NCI-H1930 (cell line): ENCODE measurements at regions not wholly inside any gene's neighbourhood (a gene's known extent, or its start where the extent isn't known, plus 50 kb on each side); places are given as distances from the start of the nearest gene placed in this dataset.

Experiments
- DNase-seq, 2 experiments: peaks; one replicate each; lab custom pipeline; 2025; lab: John Stamatoyannopoulos, UW

DNA sequence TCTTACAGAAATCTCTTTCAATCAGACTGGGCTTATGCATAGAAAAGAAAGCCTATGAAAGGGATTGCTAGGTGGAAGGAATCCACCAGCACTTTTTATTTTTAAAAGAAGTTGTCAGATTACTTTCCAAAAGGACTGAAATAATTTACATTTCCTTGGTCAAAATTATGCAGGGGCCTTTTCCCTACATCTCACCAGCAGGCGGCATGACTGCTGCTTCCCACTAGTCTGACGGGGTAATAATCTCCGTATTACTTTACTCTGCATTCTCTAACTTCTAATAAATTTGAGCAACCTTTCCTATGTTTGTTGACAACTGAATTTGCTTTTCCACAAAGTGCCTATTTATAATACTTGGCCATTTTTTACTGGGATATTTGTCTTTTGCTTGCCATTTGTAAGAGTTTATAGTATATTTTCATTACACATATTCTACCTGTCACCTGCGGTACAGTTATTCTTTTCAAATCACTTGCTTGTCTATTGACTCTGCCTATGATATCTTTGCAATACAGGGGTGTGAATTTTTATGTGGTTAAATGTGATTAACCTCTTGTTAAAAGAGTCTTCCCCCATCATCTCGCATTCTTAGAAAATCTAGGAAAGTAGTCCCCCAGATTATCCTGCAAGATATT lies 51.9 kb upstream of the USP47 start:
- DNase-seq = no peak

DNA sequence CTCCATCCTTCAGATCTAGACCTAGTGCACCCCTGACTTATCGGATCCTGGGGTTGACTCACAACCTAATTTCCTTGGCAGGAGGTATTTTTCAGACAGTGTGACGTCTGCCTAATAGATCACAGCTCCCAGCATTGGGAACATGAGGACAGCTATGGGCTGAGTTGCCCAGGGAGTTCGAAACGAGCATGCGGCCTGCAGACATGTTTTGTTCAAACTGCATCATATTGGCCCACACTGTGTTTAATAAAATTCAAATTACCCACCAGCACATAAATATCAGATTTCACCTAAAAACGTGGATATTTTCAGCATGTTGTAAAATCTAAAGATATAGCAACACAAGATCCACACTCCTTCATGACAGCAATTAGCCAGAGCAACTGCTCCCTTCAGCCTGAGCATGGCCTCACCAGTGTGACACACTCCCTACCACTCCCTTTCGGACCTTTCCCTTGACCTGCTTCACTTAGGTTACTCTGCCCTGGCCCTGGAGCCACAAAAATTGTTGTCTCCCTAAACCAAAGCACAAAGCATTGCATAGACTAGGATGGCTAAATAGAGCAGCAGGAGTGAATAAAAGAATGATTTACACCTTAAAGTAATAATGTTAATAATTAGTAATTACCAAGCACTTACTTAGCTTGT lies 53.6 kb upstream of the USP47 start:
- DNase-seq = no peak

DNA sequence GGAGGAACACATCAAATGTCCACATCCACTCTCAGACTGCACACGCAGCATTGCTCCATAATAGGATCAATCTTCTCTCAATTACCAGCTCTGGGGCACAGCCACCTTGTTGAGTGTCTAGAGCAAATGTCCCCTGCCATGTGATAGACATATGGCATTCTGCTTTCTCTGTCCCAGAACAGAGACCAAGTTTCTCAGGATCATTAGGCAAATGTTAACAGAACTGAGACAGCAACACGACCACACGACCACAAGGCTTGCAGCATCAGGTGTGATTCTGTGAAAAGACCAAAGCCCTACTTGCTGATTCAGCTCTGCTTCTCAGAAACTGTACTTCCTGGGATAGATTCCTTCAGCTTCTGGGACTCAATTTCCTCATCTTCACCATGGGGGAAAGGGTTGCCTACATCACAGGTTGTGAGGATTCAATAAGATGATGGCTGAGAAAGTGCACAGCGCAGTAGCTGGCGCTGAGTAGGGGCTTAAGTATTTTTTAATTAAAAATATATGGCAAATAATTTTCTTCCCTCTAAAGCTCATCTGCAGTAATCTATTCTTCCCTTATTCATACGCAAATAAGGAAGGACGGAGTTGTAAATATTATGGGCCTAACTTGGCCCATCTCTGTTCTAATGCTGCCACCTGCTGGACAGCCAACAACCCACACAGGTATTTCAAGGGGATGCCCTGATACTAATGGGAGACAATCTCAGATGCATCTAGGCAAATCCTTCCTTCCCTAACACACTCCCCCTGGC lies 54.3 kb upstream of the USP47 start:
- peak; percentile 33 to 39 for DNase-seq

DNA sequence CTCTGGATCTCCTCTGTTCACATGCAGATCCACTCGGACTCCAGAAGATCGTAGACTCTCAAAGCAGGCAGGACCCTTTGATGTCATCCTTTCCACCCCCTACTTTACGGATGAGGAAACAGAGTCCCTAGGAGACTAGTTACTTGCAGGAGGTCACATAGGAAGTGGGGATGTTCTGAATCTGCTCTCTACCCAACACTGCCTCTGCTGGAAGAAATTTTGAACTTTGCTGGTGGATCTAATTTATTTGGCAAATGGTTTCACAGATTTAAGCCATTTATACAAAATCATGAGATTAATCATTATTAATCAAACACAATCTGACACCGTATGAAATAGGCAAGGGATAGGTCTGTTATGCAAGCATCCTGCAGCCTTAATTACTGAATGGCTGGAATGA lies 55.0 kb upstream of the USP47 start:
- DNase-seq = no peak

DNA sequence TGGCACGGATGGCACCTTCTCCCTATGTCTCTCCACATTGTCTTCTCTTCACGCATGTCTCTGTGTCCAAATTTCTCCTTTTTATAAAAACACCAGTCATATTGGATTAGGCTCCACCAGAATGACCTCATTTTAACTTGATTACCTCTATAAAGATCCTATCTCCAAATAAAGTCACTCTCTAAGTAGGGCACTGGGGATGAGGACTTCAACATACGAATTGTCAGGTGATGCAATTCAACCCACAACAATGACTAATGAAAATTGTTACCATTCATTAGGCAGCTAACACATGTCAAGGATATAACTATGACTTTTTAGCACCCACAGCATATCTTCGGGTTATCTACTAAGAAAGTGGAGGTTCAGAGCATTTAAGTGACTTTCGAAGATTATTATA lies 55.5 kb upstream of the USP47 start:
- DNase-seq = no peak

DNA sequence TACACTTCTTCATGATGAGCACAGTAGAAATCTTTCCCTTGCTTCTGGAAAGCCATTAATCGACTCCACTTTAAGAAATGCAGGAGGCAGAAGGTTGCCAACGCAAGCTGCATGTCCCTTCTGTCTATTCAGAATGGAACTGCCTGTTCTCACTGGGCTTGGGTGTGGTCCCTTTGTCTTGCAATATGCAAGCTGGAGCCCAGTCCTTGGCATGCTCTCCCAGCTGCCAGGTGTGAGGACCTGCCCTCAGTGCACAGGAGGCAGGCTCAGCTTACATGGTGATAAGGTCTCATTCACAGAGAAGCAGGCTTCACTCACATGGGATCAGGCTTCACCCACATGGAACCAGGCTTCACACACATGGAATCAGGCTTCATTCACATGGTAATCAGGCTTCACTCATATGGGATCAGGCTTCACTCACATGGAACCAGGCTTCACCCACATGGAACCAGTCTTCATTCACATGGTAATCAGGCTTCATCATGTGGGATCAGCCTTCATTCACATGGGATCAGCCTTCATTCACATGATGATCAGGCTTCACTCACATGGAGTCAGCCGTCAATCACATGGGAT lies 59.2 kb upstream of the USP47 start:
- no peak for DNase-seq

DNA sequence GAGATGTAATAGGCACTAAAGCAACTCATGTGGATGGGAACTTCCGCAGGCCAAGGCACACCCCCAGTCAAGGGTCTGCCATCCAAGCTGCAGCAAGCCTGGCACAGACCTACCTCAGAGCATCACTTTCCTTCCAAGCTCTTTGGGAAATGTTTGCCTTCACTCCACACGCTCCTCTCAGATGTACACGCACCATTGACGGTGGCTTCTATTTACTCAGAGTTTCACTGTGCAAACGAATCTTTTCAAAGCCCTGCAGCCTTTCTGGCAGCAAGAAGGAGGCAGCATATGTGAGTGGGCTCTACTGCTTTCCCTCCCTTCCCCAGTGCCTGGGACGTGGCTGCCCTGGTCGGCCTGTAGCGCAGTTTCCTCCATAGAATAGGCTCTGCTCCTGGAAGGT lies 60.9 kb upstream of the USP47 start:
- DNase-seq = no peak

DNA sequence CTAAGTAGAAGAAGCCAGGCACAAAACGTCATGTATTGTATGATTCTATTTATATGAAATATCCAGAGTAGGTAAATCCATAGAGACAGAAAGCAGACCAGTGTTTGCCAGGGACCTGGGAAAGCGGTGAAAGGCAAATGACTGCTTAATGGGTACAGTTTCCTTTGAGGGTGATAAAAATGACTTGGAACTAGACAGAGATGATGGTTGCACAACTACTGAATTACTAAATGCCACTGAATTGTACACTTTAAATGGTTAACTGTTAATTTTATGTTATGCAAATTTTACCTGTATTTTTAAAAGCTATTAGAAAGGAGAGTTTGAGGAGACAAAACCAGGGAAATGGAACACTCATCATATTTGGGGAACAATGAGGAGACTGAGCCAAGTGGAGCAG lies 61.8 kb upstream of the USP47 start:
- no peak for DNase-seq

DNA sequence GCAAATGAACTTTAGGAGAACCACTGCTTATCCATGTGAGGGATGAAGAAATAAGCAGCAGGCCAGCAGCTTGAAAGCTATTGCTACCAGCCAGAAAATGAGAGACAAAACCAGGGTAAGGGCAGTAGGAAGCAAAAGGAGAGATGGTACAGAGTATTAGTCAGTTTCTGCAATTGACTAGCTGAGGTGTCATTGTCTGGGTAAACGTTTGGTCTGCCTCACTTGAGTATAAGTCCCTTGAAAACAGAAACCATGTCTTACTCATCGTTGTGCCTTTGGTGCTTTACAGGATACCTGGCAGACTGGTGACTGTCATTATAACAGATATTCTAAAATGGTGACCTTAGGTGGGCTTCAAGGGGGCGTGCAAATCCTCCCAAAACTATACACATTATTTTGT lies 63.9 kb upstream of the USP47 start:
- no peak for DNase-seq

DNA sequence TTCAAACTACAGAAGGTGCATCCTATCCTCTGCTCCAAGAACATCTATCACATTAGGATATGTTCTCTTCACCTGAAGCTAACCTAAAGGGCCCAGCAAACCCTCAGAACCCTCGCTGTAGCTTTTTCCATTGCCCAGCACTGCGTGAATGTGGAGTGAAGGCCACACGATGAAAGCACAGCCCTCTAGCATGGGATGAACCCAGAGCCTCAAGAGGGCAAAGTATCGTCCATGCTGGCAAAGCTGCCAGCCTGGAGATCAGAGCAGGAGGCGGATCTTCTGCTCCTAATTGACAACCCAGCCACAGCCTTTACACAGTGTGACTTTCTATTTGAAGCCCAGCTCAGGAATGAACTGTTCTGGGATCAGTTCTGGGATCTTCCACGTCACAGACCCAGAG lies 65.1 kb upstream of the USP47 start:
- no peak for DNase-seq

DNA sequence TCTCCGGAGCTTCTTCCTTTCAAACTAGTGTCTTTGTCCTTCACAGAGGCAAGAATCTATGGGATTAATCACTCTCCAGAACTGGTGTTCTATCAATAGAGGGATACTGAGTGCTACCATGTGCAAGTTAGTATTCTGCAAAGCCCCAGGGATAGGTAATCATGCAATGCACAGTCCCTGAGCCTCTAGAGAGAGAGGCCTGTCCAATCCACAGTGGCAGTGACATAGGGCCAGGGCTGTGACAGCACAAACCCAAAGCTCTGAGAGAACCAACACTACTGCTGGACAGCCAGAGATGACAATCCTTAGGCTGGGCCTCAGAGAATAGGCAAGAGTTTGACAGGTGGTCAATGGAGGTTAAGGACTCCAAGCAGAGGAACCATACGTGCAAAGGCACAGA lies 66.8 kb upstream of the USP47 start:
- DNase-seq = no peak

DNA sequence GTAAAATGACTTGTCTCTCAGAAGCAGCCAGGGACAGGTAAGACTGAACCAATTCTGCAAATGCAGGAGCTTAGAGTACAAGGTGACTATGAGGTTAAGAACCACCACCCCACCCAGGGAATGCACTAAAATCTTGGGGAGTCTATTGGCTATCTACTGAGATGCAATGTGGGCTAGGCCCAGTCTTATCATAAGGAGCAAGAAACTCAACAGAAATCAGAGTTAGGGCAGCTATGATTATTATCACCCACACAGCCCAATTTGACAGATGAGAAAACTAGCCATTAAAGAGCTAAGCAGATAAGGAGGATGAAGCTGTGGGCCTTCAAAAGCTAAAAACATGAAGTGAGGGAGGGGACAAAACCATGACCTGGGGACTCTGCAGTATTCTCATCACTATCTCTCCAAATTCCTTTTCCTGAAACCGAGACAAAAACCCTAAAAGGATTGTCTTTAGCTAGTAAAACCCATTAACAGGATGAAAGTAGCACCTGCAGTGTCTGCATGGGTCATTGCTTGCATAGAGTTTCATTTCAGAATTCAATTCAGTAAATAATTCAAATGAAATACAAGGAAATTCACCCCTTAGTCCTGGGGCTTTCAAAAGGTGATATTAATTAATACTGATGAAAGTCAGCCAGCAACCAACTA lies 68.8 kb upstream of the USP47 start:
- no peak for DNase-seq

DNA sequence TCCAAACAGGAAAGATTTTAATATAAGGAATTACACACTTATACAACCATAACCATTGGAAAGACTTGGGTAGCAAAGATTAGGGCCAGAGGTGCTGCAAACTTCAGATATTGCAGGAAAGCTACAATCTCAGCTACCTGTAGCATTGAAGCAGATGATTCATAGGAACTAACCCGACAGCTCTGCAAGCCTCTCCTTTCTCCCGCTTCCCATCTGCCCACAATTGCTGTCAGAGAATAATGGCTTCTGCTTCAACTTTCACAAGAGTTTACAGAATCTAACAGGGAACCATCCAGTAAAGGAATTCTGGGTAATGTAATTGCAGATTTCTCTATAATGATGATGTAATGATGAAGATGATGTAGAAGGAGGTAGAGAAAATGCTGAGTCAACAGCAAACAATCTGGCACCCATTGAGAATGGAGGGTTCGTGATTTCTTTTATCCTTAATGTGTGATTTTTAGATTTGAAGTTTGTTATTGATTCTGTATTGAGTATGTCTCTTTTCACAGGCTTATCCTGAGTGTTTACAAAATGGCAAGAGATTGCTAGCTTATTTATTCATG lies 70.8 kb upstream of the USP47 start:
- no peak for DNase-seq

DNA sequence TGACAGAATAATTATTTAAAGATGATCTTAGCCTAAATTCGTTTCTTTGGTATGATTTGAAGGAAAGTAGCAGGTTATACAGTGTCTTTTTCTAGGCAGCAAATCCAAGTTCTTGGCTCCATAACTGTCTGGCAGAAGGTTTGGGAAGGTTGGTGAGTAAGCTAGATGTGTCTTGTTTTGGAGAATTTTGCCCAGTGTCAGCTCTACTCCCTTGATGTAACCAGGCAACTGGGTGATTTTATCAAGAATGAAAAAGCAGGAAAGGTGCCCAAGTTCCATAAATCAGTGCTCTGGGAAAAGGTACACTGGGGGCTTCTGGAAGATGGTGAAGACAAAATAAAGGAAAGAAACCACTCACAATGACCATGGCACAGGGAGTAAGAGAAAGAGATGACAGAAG lies 71.5 kb upstream of the USP47 start:
- DNase-seq = no peak

DNA sequence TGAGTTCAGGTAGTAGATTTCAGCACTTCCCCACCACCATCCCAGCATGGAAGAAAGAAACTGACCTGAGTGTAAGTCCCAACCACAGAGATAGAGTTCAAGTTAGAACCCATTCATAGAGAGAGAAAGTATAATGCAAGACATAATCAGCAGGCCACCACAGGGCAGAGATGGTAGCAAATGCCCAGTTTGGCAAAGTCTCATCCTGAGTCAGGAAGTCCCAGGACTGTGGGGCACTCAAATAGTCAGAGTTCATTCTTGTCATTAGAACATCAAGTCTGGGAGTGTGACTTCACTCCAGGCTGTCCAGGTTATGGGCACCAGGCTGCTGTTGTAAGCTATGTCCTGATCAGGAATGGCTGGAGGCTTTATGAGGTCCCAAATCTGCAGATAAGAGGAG lies 72.0 kb upstream of the USP47 start:
- no peak for DNase-seq

DNA sequence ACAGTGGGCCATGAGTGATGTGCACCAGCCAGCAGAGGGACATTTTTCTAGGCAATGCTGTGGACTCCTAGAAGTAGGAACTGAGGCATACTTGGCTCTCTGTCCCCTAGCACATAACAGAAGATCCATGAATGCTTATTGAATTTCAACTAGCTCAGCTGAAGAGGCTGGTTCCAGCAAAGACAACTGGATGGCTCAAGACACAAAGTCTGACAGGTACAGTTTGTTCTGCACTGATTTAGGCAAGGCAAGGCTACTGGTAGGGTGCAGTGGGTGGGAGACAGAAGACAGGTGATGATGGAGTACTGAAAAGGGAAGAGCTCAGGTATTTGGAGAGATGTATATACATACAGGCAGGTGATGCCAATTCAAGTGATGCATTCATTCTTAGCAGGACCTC lies 72.4 kb upstream of the USP47 start:
- DNase-seq = no peak

DNA sequence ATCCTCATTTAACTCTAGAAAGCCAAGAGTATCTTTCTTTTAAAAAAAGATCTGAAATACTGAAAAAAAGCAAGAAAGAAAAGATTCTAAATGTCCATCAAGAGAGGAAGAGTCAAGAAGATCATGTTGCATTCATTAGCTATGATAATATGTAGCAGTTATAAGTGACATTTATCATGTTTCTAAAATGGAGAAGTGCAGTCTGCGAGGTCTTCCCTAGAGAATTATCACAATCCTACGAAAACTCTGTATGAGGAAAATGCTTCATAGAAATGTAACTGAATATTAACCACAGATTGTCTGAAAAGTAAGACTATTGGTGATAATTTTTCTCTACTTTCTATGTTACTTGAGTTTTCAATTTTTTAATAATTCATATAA lies 77.4 kb upstream of the USP47 start:
- no peak for DNase-seq

DNA sequence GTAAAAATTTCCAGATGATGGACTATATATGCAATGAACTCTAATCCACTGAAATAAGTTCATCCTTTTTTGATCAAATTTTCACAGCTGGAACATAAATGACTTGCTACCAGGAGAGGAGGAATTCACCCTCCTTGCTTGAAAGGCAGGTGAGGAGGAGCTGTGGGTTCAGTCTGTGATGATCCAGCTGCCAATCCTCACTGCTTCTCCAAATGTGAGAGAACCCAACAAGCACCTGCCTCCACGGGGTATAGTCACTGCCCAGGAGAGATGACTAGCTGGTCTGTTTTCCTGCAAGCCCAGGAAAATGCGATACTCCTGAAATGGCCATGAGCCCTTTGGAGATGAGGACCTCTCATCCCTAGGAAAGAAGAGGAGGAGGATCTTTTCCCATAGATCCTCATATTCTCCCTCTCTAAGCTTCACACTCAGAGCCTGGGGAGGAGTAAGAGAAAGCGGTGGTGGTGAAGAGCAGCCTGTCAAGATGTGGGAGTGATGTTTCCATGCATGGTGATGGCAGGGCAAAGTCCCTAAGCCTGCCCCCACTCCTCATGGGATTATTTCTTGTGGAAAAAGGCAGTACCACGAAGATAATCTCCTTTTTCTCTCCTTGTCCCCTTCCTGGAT lies 77.9 kb upstream of the USP47 start:
- DNase-seq = no peak

DNA sequence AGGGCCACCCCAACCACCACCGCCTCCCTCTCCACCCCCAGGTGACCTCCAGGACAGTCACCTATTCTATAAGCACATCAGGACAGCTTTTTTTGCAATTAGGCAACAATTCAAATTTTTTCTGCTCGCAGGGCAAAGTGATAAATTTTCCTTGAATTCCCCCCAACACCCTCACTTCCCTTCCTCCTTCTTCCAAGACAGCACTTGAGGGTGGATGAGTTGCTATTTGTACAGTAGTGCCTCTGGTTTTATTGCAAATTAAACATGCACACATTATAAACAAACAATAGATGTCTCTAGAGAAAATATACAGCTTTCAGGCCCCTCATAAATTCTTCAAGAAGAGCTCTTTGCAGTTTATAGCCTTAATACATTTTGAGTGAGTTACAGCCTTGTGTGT lies 80.9 kb upstream of the USP47 start:
- DNase-seq = no peak

DNA sequence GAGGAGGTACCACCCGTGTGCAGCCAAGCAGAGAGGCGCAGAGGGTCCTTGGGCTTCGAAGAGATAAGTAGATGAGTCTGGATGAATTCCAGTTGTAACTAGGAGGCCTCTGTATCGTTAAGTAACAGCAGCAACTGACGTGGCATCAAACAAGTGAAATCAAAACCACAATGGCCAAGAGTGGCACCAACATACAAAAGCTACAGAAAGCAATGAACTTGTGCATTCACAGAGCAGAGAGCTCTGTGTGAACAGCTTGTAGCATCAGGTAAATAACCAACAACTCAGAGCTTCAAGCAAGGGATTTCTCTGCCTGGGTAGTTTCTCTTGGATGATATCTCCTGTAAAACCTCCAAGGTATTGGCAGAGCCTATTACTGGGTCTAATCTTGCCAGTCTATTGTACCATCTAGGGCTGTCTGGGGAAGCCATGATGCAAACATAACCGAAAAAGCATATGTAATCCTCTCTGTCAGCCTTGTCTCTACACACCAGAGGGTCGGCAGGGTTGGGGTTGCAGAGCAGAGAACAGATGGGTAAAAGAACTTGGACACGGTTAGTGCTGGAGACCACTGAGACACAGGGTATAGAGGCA lies 83.1 kb upstream of the USP47 start:
- DNase-seq = no peak

DNA sequence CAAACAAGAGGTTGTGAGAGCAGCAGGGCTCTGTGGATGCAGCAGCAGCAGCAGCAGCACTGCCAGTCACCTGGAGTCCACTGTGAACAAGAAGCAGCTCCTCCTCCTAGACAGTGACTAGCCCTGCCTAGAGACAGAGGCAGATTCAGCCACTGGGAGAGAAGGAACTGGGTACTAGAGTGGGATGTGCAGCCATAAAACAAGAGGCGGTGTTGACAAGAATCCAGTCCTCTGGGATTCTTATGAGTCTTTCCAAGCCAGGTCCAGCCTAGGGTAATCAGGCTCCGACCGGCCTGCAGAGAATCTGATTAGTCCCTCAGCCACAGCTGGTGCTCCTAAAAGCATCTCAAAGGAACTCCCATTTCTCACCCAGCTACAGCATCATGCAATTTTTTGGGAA lies 83.9 kb upstream of the USP47 start:
- DNase-seq = no peak

DNA sequence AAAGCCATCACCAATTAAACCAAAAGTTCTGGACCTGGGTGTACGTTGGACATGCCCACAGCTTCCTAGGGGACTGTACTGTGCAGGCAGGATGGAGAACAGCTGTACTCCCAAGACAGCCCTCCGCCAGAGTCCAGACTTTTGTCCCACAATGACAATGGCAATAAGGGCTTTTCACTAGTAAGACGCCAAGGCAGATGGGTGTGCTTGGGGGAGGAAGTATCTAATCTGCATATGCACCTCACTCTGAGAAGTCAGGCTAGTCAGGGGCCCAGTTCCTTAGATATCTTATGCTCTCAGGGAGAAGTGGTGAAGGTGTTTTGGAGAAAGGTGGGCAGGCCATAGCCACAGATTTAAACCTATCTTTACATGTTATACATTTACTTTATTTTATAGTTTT lies 85.1 kb upstream of the USP47 start:
- DNase-seq = no peak
